Jurkat, Clone E6-1 (cell line): ENCODE measurements at regions not wholly inside any gene's neighbourhood (a gene's known extent, or its start where the extent isn't known, plus 50 kb on each side); places are given as distances from the start of the nearest gene placed in this dataset.
"Not testable (repeated sequence)": the region's sequence is repeated elsewhere in the genome, so short reads cannot be mapped to it uniquely, and the experiment has no call there.

Experiments
- DNase-seq: peaks from one replicate; pipeline ENCODE4 v3.0.0-alpha.2; 2011; ENCODE audit warnings: low read depth, low spot score
- H3K4me3 ChIP-seq: 2 replicates; pipeline ENCODE4 v1.5.1; 2011; ENCODE audit warnings: mild to moderate bottlenecking, low read length, control low read depth, moderate library complexity

DNA sequence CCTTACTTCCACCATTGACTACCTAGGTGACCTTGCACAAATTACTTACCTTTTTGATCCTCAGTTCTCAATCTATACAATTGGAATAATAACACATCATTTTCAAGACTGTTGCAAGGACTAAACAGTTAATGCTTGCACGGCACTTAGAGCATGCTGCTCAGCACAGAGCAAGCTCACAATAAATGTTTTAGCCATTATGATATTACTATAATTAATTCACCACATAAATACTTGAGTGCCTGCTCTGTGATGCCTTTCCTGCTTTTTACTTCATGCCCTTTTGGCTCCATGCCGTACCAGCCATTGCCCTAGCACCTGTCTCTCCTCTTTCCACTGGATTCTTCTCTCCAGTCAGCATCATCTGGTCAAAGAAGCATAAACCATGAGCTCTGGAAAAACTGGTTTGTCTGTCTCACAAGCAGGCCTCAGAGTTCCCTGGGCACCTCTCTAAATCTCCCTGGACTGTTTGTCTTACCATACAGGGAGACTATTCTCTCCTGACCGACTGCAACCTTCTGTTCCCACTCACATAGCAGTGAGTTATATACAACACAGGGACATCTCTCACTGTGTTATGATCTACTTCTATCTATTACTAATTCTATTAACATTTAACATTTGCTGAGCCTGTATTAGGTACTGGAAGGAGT lies 260.4 kb upstream of the ADRA1B start:
- no peak overlapping the region for H3K4me3 ChIP-seq
- no peak for DNase-seq

- DNase-seq: no peak
- no peak overlapping the region for H3K4me3 ChIP-seq
These were observed 259.0 kb upstream of the ADRA1B start for GRCh38 chr5:159657298-159657697.

DNA sequence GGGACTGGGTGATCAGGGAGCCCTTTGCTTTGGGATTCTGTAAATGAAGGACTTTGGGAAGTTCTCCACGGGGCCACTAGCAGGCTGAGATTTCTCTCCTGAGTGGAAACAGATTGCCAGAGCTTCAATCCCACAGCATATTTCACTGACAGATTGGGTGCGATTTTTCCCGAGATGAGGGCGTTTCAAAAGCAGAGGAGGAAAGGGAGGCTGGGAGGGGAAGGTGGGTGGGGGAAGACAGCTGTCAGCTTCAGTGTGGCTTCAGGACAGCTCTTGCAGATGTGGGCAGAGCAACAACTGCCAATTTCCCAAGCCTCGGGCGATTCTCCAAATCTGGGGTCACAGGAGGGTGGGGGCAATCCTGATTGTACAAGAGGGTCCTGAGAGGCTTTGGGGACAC lies 258.5 kb upstream of the ADRA1B start:
- no peak for DNase-seq
- H3K4me3 ChIP-seq: no peak overlapping the region

- DNase-seq: no peak
- H3K4me3 ChIP-seq: no peak overlapping the region
These were observed 257.9 kb upstream of the ADRA1B start for GRCh38 chr5:159658266-159658925.

- DNase-seq: no peak
These were observed 255.9 kb upstream of the ADRA1B start for GRCh38 chr5:159660401-159660800.

GRCh38 chr5:159663986-159664385 lies 252.3 kb upstream of the ADRA1B start:
- no peak for DNase-seq
- H3K4me3 ChIP-seq: no peak overlapping the region

More at GRCh38 chr5:159660401-159660800, 255.9 kb upstream of the ADRA1B start:
- no peak overlapping the region for H3K4me3 ChIP-seq

GRCh38 chr5:159667286-159667685 lies 249.0 kb upstream of the ADRA1B start:
- DNase-seq: no peak
- no peak overlapping the region for H3K4me3 ChIP-seq

- peak; percentile 1 for DNase-seq
- no peak overlapping the region for H3K4me3 ChIP-seq
These were observed 247.7 kb upstream of the ADRA1B start for GRCh38 chr5:159668556-159668955.

- DNase-seq: no peak
- H3K4me3 ChIP-seq: no peak overlapping the region
These were observed 246.7 kb upstream of the ADRA1B start for GRCh38 chr5:159669559-159669958.

- DNase-seq: no peak
- no peak overlapping the region for H3K4me3 ChIP-seq
These were observed 244.4 kb upstream of the ADRA1B start for GRCh38 chr5:159671886-159672285.

- DNase-seq: no peak
- H3K4me3 ChIP-seq: no peak overlapping the region
These were observed 242.7 kb upstream of the ADRA1B start for GRCh38 chr5:159673538-159673937.

- no peak for DNase-seq
- no peak overlapping the region for H3K4me3 ChIP-seq
These were observed 237.5 kb upstream of the ADRA1B start for GRCh38 chr5:159678657-159679392.

GRCh38 chr5:159680095-159680494 lies 236.2 kb upstream of the ADRA1B start:
- DNase-seq: peak; percentile 12
- H3K4me3 ChIP-seq: no peak overlapping the region

- H3K4me3 ChIP-seq: no peak overlapping the region
- no peak for DNase-seq
These were observed 234.6 kb upstream of the ADRA1B start for GRCh38 chr5:159681661-159682060.

GRCh38 chr5:159682623-159683022 lies 233.7 kb upstream of the ADRA1B start:
- H3K4me3 ChIP-seq: no peak overlapping the region
- no peak for DNase-seq

DNA sequence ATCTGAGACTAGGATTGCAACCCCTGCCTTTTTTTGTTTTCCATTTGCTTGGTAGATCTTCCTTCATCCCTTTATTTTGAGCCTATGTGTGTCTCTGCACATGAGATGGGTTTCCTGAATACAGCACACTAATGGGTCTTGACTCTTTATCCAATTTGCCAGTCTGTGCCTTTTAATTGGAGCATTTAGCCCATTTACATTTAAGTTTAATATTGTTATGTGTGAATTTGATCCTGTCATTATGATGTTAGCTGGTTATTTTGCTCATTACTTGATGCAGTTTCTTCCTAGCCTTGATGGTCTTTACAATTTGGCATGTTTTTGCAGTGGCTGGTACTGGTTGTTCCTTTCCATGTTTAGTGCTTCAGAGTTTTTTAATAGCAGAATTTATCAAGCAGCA lies 228.4 kb upstream of the ADRA1B start:
- H3K4me3 ChIP-seq, DNase-seq: not testable (repeated sequence)

DNA sequence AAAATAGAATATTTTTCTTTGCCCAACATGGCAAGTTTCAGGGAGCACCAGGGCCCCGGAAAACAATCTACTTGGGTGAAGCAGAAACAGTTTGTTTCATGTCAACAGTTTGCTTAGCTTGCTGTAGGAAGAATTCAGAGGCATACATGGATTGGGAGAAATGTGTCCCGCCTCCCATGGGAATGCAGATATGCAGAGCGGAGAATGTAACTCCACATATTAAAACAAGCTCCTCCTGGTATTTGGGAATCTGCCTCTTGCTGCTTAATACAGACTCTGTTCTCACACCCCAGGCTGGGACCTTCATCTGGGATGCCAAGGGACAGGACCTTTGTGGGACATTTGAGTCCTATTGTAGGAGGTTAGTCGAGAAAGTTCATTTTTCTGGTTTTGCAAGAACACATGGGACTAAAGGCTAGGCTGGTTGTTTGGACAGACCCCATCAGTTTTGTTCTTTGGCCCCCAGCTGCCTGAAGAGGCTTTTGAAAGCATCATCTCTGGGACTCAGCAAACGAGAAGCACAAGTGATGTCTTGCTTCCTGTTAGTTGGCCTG lies 220.5 kb upstream of the ADRA1B start:
- no peak overlapping the region for H3K4me3 ChIP-seq
- no peak for DNase-seq

- DNase-seq: no peak
- H3K4me3 ChIP-seq: no peak overlapping the region
These were observed 218.8 kb upstream of the ADRA1B start for GRCh38 chr5:159697530-159697929.

DNA sequence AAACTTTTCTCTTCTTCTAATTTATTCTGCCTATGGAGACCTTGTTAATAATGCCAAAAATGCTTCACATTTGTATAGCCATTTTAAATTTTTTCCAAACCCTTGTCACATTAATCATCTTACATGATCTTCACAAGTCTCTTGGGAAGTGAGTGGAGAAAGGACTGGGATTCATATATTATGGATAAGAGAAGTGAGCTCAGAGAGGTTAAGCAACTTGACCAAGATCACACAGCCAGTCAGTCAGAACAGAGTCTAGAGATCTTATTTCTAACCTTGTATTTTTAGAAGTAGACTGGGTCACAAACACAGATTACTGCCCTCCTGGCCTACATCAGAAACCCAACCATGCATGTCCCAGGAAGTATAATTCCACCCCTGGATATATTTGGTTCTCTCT lies 218.0 kb upstream of the ADRA1B start:
- H3K4me3 ChIP-seq: no peak overlapping the region
- DNase-seq: no peak

GRCh38 chr5:159700016-159700415 lies 216.3 kb upstream of the ADRA1B start:
- DNase-seq: no peak
- H3K4me3 ChIP-seq: no peak overlapping the region
